Renal pelvis (tissue), 1 donor: ENCODE measurements at regions not wholly inside any gene's neighbourhood (a gene's known extent, or its start where the extent isn't known, plus 50 kb on each side); places are given as distances from the start of the nearest gene placed in this dataset.

ENCODE experiments used
- DNase-seq: peaks from one replicate; pipeline ENCODE4 v3.0.0-alpha.2; 2013

GRCh38 chr4:45646885-45647590 is 476.8 kb downstream of the GABRG1 start:
- no peak for DNase-seq

GRCh38 chr4:45640281-45640680 is 483.6 kb downstream of the GABRG1 start:
- no peak for DNase-seq

- no peak for DNase-seq
These were observed 485.2 kb downstream of the GABRG1 start for GRCh38 chr4:45638641-45639040.

GRCh38 chr4:45636175-45636574 is 487.7 kb downstream of the GABRG1 start:
- no peak for DNase-seq

- no peak for DNase-seq
These were observed 494.1 kb downstream of the GABRG1 start for GRCh38 chr4:45629717-45630116.

- no peak for DNase-seq
These were observed 501.9 kb downstream of the GABRG1 start for GRCh38 chr4:45621971-45622370.

- no peak for DNase-seq
These were observed 503.0 kb downstream of the GABRG1 start for GRCh38 chr4:45620808-45621207.

GRCh38 chr4:45596379-45597101 is 527.3 kb downstream of the GABRG1 start:
- DNase-seq: no peak

DNA sequence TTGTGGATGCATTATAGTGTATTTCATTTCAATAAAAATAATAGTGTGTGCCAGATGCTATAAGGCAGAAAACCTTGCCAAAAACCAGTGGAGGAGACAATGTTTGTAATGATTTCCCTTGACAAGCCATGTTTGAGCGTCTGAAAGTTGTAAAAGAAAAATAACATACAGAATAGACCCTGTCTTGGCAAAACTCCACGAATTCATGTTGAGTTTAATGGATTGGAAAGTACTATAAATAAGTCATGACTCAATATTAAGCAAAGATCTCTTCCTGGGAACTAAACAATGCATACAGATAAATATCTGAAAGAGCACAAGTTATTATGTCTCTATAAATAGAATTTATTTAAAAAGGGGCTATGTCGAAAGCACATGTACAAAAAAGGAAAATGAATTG is 543.5 kb downstream of the GABRG1 start:
- peak; percentile 5 for DNase-seq

DNA sequence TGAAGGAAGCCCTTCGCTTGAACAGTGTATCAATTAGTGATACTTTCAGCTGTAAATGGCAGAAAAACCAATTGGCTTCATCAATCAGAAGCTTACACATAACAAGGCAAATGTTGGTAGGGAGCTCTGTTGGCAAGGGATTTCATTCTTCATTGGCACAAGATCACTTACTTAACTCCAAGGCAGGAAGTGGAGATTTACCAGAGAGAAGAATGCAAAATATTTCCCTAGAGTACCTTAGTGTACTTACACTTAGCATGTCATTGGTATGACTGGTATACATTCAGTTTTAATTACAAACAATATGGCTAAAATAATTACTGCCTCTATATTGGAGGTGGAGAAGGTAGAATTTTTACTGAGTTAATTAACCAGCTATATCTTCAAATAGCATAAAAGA is 545.0 kb downstream of the GABRG1 start:
- no peak for DNase-seq

- no peak for DNase-seq
These were observed 547.6 kb downstream of the GABRG1 start for GRCh38 chr4:45576275-45576674.

GRCh38 chr4:45569619-45570018 is 554.2 kb downstream of the GABRG1 start:
- no peak for DNase-seq

DNA sequence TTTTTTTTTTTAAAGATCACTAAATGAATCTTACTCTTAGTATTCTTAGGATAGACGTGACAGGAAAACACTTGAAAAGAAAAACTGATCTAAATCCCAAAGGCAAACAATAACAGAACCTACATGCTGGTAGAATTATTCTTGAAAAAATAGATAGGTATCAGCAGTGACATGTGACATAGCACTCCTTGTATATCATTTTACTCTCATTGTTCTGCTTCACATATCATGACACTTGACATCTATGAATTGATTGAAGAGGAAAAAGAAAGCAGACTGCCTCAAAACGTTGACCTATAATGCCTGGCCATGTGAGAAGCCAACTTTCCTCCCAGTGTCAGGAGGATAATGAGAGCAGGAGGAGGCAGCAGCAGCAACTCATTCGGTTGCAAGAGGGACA is 555.2 kb downstream of the GABRG1 start:
- DNase-seq: no peak

DNA sequence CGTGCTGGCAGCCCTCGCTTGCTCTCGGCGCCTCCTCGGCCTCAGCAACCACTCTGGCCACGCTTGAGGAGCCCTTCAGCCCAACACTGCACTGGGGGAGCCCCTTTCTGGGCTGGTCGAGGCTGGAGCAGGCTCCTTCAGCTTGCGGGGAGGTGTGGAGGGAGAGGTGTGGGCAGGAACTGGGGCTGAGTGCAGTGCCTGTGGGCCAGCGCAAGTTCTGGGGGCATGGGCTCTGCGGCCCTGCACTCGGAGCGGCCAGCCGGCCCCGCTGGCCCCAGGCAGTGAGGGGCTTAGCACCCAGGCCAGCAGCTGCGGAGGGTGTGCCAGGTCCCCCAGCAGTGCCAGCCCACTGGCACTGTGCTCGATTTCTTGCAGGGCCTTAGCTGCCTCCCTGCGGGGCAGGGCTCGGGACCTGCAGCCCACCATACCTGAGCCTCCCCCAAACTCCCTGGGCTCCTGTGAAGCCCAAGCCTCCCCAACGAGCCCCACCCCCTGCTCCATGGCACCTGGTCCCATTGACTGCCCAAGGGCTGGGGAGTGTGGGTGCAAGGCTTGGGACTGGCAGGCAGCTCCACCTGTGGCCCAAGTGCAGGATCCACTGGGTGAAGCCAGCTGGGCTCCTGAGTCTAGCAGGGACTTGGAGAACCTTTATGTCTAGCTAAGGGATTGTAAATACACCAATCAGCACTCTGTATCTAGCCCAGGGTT is 556.8 kb downstream of the GABRG1 start:
- no peak for DNase-seq

- DNase-seq: no peak
These were observed 569.4 kb downstream of the GABRG1 start for GRCh38 chr4:45554423-45554822.

- no peak for DNase-seq
These were observed 573.0 kb downstream of the GABRG1 start for GRCh38 chr4:45550766-45551366.

DNA sequence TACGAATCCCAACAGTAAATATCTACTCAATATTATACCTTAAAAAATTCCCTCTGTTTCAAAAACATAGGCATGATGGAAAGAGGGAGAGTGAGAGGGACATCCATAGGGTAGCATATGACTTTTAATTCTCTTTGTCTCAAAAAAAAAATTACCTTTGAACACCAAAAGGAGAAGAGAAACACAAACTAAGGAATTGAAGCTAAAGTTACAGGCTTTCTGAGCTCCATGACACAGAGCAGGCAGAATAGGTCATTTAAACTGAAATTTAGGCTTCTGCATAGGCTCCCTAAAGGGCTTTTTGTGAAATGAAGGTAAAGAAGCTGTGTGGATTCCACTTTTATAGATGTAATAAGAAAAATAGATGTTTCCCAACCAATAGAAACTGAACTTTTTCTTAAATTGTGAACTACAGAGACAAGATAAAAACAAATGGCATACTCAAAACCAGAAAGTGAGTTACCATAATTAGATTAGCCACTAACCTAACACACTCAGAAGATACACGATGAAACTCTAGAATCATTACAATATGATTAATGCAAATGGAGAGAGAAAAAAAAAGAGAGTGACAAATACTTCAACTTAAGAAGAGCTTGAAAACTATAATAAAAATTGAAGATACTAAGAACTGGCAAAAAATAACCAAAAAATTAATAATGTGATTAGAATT is 584.6 kb downstream of the GABRG1 start:
- DNase-seq: no peak

GRCh38 chr4:45530498-45530897 is 593.4 kb downstream of the GABRG1 start:
- DNase-seq: no peak

DNA sequence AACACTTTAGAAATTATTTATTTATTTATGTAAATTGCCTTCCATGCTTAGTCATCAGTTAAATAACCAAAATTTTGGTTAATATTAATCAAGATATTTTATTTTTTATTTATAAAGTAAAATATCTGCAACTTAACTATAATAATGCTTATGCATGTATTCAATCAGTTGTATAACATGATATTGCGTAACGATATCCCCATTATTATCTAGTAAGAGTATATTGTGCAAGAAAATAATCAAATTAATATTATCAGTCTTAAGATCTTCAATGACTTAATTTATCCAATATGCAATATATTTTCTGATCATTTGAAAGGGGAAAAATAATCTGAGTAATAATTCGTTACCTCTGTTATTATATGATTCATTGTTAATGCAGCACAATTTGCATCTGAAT is 596.7 kb downstream of the GABRG1 start:
- no peak for DNase-seq

DNA sequence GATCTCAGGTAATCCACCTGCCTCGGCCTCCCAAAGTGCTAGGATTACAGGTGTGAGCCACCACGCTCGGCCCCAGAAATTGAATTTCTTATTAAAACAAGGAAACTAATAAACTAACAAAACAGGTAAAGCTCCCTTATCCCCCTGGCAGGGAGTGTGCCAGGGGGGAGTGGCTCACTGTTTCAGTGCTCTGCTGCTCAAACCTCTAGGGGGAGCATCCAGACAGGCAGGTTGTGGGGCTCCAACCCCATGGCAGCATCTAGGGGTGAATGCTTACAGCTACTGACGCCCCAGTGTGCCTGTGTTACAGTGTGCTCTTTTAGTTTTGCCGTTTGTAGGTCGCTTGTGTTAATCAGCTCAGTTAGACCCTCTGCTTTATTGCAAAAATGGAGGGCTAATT is 605.0 kb downstream of the GABRG1 start:
- DNase-seq: no peak

DNA sequence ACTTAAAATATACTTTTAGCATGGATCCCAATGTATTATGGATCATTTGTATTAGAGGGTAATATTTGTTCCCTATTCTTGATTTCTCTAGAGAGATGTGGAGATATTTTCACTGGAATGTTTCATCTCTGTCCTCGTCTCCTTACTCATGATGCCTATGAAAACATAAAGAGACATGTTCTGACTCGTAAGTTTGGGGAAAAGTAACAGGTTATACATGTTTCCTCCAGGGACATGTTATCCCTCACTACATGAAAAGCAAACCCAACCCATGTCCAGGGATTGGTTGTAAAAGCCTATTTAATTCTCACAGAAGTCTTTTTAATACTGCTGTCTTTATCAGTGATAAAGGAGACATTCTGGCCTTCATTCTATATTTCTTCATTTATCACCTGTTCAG is 621.4 kb downstream of the GABRG1 start:
- no peak for DNase-seq

GRCh38 chr4:45484740-45485139 is 639.1 kb downstream of the GABRG1 start:
- DNase-seq: no peak
